ENCODE measurements at regions not wholly inside any gene's neighbourhood (a gene's known extent, or its start where the extent isn't known, plus 50 kb on each side); places are given as distances from the start of the nearest gene placed in this dataset.
A peak's percentile ranks its signal among the peaks of the same experiment; 100 is the strongest.

DNA sequence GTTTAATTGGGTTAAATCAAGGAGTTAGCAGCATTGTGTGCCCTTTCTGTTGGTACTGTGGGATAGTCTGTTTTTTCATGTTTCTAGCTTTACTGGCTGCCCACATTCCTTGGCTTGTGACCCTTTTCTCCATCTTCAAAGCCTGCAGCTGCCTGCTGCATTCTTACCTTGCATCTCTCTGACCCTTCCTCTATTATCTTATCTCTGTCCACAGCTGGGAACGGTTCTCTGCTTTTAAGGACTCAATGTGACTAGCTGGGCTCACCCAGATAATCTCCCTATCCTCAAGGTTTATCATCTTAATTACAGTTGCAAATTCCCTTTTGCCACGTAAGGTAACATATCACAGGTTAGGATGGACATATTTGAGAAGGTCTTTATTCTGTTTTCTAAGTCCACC is 199.7 kb downstream of the KCNS3 start:
- WGBS, 2 experiments (ENCODE audit: extremely low coverage in 2 of 2, insufficient read length in 1 of 2): no CpG with 5 or more reads among the region's 2 CpGs

More for the DNA sequence above, 199.7 kb downstream of the KCNS3 start:
- H3K4me2 ChIP-seq (ENCODE audit: low read depth, low read length): no peak overlapping the region
- no peak overlapping the region; the same call in 1 of the 2 replicates for H2BK120ac ChIP-seq (ENCODE audit: low read depth, low read length)
- ChIA-PET CTCF (no interaction called here), POLR2A (ENCODE audit: unreplicated experiment) (no interaction called here)
- dilution Hi-C loops (cut with HindIII; ENCODE audit: low sequenced_read_pairs, unreplicated experiment) (no loop called here), intact Hi-C loops (cut with micrococcal nuclease) (no loop called here), in situ Hi-C loops (cut with MboI; ENCODE audit: low sequenced_read_pairs) (no loop called here)
- no peak overlapping the region for H3K27ac ChIP-seq (ENCODE audit: insufficient read depth, low read length)
- 0 out of 2 replicates have a peak overlapping the region, but pooled peaks have one; percentile 9 for H4K91ac ChIP-seq (ENCODE audit: insufficient read depth, low read depth, low read length)
- no peak overlapping the region for H3K56ac ChIP-seq (ENCODE audit: extremely low read depth, insufficient read depth, low read length)
- ATAC-seq (ENCODE audit: low read depth) (no peak), DNase-seq (no peak)
- H3K4me1 ChIP-seq (ENCODE audit: control insufficient read depth, insufficient read depth, low read length): no peaks in the 10 kb centered on the region
- TF ChIP-seq CTCF (conservative IDR thresholded peaks at IDR 0.05; ENCODE audit: low read depth, low read length): no peak
- no peak for TF ChIP-seq FOS (IDR thresholded peaks at IDR 0.05; ENCODE audit: low read depth, low read length)
- no peak for TF ChIP-seq USF2 (IDR thresholded peaks at IDR 0.05; ENCODE audit: low read depth, low read length)
- TF ChIP-seq CHD1 (IDR thresholded peaks at IDR 0.05; ENCODE audit: low read depth, low read length): no peak
- H2BK20ac ChIP-seq (ENCODE audit: low read depth, low read length): no peak overlapping the region
- H3K9me3 ChIP-seq (ENCODE audit: control insufficient read depth, insufficient read depth, low read length): no peaks in the 10 kb centered on the region
- no peak overlapping the region for H3K23ac ChIP-seq (ENCODE audit: low read depth, low read length)
- H3K27me3 ChIP-seq (ENCODE audit: control insufficient read depth, insufficient read depth, low read length): no peaks in the 10 kb centered on the region
- no peaks in the 10 kb centered on the region; the same call in 1 of the 2 replicates for H3K9me1 ChIP-seq (ENCODE audit: insufficient read depth, low read length)
- no peak overlapping the region for H2AK9ac ChIP-seq (replicated peaks; ENCODE audit: low read depth, low read length, poor library complexity)
- H2BK15ac ChIP-seq (ENCODE audit: low read depth, low read length): no peak overlapping the region
- no peak overlapping the region for H3K9ac ChIP-seq (ENCODE audit: low read depth, low read length)
- H3K18ac ChIP-seq (ENCODE audit: low read depth, low read length): no peak overlapping the region
- no peak overlapping the region for H3K14ac ChIP-seq (replicated peaks; ENCODE audit: low read depth, low read length)
- no peaks in the 10 kb centered on the region for H4K20me1 ChIP-seq (ENCODE audit: insufficient read depth, low read length)
- no peak overlapping the region for H3K4me3 ChIP-seq (ENCODE audit: insufficient read depth, low read depth, low read length)
- H2BK5ac ChIP-seq (ENCODE audit: low read depth, low read length, poor library complexity, severe bottlenecking): no peak overlapping the region
- BruUV-seq (replicated peaks): no TSS peak
- no peak overlapping the region for H4K8ac ChIP-seq (ENCODE audit: low read depth in 2 of 2, low read length in 2 of 2)
- no peak overlapping the region for H3K4ac ChIP-seq (ENCODE audit: low read depth, low read length)
- no peak overlapping the region for H2AFZ ChIP-seq (replicated peaks; ENCODE audit: low read length, poor library complexity)
- no peak overlapping the region for H2AK5ac ChIP-seq (ENCODE audit: low read depth, low read length)
- H4K5ac ChIP-seq (ENCODE audit: low read depth, low read length): no peak overlapping the region
- no peaks in the 10 kb centered on the region for H3K36me3 ChIP-seq (ENCODE audit: control insufficient read depth, insufficient read depth, low read length)
- no peaks in the 10 kb centered on the region for H3K79me1 ChIP-seq (ENCODE audit: low read depth in 1 of 2, low read length in 2 of 2)

All from IMR-90 (cell line).